GM19351 (cell line): ENCODE measurements at regions not wholly inside any gene's neighbourhood (a gene's known extent, or its start where the extent isn't known, plus 50 kb on each side); places are given as distances from the start of the nearest gene placed in this dataset.

Experiments
- ATAC-seq: cut with Tn5 transposase; IDR thresholded peaks from one replicate; pipeline ENCODE4 v1.9.1; 2021; ENCODE audit warnings: mild to moderate bottlenecking, moderate library complexity; ENCODE audit not compliant: unreplicated experiment

DNA sequence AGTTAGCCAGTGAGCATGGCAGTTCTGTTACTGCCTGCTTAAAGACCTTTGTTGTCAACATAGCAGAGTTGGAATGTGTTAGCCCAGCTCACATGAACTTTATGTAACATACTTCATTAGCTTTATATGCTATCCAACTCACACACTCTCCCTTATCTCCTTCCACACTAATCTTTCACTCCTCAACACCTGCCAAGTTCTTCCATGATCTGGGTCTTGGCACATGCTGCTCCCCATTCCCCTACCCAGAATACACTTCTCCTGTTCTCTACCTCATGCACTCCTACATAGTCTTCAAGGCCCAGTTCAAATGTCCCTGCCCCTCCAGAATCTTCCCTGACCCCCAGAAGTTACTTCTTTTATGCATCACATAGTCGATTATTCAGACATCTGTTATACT, 179.3 kb downstream of the KATNAL1 start:
- ATAC-seq = no peak

DNA sequence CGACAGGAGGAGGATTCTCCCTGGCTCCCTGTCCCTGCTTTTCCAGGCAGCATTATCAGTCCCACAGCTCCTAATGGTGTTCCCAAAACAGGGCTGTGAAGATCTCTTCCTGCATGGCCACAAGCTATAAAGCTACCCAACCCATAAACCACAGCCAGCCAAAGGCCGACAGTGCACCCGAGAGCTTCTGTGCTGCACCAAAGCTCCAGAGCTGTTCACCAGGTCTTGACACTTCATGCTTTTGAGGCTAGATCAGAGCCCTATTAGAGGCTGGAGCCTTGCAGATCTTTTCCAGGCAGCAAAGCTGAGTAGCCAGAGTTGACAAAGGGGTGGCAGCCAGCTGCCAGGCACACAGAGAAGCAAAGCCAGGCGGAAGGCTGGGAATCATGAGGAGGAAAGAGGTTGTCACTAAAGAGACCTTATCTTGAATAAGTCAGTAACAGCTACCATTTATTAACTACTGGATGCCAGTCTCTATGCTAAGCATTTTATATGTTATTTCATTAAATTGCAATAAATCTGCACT, 180.4 kb downstream of the KATNAL1 start:
- no peak for ATAC-seq

DNA sequence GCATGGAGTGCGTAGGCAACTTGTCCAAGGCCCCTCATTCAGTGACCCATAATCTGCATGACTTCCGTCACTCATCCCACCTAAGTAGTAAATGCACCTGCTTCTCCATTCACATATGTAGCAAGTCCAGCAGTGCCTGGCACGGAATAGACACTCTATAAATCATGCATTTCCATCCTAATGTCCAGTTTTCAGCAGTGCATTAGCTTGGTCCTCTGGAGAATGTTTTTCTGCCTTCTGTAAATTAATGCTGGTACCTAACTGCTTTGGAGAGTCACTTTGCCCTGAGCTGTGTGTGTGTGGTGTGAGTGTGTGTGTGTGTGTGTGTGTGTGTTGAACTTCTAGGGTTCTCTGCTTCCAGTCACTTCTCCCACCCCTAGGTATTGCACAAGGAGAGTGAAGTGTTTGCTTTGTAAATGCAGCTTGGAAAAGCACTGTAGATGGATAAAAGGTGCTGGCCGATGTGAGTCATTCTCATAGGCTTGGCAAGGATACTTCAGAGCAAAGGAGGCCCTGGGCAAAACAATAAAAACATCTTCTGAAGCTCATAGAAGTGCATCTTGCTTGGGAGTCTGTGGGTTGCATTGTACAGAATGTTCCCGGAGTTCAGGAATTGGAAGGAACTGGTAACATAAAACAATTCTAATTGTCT, 181.8 kb downstream of the KATNAL1 start:
- no peak for ATAC-seq

GRCh38 chr13:30124131-30124768, 183.1 kb downstream of the KATNAL1 start:
- ATAC-seq = no peak

- ATAC-seq = no peak
Observed at GRCh38 chr13:30123575-30123974, 183.8 kb downstream of the KATNAL1 start.

GRCh38 chr13:30121666-30122065, 185.7 kb downstream of the KATNAL1 start:
- no peak for ATAC-seq

- no peak for ATAC-seq
Observed at GRCh38 chr13:30121244-30121643, 186.1 kb downstream of the KATNAL1 start.

DNA sequence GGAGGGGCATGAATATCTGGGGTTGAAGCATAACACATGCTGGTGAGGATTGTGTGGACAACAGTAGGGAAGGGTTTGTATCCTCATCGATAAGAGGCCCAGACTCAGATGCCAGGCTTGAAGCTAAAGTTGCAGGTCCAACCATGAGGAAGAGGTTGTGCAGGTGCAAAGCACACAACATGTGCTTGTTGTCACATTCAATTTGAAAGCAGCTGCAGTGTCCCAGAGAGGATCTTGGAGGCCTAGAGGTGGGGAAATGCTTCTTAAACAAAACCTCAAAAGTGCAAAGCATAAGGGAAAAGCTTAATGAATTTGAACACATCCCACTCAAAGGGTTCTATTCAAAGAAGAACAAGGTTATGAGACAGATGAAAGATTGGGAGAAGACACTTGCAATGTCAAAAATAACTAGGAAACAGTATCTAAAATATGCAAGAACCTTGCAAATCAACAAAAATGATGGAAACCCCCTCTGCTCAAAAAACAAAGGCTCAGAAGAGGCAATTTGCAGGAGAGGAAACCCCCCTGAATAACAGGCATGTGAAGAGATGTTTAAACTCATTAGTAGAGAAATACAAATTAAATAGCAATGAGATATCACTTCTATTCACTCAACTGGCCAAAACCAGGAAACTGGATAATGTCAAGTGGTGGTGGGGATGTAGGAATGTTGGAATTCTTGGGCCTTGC, 187.1 kb downstream of the KATNAL1 start:
- ATAC-seq = no peak

GRCh38 chr13:30119476-30119875, 187.9 kb downstream of the KATNAL1 start:
- no peak for ATAC-seq

DNA sequence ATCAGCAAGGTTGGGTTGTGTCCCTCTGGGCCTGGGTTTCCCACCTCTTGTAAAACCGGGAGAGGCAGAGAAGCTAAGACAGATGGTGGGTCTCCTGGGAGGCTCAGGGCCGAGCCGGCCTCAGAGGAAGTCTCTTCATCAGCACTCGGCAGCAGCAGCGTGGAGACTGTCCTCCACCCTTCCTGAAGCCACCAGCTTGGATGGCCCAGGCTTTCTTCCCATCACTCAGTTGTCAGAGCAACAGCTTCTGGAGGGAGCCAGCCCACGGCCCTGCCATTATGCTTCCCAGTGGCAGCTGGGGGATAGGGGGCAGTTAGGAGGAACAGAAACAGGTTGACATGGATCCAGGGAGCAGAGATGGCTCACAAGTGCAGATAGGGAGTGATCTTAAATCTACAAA, 191.0 kb downstream of the KATNAL1 start:
- no peak for ATAC-seq

DNA sequence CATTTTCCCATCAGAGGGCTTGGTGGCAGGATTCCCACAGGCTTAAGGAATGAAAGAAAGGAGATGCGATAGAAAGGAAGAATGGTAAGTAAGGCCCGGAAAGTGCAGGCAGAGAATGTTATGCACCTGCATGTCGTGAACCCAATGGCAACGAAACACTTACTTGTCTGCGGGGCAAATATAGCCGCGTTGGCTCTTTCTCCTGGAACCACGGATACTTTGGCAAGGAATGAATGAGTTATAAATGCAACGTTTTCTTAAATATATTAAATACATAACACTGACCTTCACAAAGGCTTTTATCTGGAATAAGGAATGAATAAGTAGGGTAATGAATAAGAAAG, 192.1 kb downstream of the KATNAL1 start:
- no peak for ATAC-seq

DNA sequence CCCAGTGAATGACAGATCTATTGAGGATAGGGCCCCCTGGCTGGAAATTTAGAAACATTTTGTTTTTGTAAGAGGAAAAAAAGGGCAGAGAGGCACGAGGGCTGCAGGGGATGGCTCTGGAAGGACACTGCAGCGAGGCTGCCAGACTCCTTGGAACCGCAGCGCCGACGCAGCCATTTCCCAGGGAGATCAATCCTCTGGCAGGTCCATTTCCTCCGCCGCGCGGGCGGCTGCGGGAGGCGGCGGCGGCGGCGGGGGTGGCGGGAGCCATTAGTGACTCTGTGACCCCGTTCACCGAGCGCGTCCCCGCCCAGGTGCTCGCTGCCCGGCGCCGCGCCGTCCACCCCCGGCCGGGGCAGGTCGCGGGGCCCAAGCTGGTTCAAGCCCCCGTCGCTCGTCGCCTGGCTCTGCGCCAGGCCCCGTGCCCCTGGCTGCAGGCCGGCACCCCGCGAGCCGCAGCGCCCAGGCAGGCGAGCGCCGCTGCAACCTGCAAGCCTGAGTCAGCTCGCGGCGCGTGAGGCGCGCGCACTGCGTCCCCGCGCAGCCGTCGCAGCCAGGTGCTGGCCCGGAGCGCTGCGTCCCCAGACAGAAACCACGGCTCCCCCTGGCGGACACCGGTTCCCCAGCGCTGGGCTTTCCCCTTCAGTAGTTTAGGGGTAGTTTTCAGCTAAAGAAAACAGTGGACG, 192.6 kb downstream of the KATNAL1 start:
- peak; percentile 86 for ATAC-seq

DNA sequence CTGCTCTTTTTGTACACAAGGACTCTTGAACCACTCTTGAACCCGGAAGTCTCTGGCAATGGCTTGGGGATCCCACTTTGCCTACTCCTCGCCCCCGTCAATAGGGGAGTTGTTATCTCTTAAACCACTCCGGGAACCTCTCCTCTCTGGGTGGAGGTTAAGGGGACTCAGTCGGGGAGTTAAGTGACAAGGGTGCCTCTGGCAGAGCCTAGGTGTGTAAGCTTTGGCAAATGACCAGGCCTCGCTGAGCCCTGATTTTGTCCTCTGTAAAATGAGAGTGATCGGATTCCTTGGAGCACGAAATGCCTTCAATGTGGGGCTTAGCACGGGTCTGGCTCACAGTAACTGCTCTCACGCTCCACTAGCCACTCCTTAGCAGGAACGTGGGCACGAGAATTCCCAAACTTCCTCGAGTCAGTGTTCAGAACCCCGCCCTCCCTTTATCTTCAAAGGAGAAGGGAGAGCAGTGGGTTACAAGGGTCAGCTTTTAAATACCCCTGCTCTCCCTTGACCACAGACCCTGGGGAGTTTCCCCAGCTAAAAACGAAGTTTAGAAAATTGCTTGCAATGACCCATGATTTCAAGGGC, 193.3 kb downstream of the KATNAL1 start:
- ATAC-seq = no peak

DNA sequence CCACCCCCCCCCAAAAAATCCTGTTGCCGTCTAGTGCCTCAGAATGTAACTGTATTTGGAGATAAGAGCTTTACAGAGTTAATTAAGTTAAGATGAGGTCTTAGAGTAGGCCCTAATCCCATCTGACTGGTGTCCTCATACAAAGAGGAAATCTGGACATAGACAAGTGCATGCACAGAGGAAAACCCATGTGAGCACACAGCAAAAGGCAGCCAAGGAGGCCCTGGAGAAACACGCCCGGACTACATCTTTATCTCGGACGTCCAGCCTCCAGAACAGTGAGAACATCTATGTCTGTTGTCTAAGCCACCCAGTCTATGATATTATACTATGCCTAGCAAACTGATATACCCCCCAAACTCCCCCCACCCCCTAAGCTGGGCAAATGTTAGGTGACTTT, 193.8 kb downstream of the KATNAL1 start:
- no peak for ATAC-seq

GRCh38 chr13:30112602-30113435, 194.5 kb downstream of the KATNAL1 start:
- peak; percentile 46 for ATAC-seq

DNA sequence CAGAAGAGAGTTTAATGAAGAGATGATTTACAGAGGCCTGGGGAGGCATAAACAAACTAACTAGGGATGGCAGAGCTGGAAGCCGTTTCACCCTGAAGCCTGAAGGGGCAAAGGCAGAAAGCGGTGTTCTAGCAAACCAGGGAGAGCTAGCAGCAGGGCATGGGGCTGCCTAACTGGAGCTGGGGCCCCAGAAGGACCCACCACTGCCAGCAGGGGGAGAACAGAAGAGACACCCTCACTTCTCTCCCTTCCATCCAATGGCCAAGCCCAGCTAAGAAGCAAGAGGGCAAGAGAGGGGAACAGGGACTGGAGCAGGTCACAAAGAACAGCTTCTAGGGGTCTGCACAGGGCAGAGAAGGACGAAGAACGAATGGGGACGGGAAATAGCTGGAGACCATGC, 195.5 kb downstream of the KATNAL1 start:
- ATAC-seq = no peak

DNA sequence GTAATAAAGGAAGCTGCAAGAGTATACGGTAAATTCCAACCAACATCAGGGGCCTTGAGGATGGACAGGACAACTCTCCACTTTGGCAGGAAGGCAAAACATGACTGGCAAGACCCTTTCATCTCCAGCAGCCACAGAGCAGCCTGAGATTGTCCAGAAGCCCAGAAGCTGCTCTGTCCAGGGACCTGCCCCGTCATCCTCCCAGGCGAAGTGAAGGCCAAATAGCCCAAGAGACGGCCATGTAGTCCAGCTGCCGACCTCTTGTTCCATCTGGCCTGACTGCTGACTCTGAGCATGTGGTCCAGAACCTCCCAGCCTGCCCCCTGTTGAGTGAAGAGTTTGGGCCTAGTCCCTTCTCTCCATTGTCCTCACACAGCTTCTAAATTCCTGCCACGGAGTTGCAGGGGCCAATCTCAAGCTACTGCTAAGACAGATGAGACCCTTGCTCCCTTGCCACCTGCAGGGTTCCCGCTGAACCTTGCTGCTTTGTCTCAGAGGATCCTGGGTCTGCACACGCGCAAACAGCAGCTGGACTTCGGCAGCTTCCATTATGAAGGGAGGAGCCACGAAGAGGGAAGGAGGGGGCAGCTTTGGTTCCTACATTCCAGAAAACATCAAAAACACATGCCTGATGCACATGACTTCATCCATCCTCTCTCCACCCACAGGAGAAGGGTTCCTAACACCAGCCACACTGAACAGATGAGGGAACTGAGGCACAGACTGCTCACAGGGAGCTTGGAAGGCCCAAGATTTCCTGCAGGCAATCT, 196.9 kb downstream of the KATNAL1 start:
- ATAC-seq = no peak

- no peak for ATAC-seq
Observed at GRCh38 chr13:30109471-30110135, 197.7 kb downstream of the KATNAL1 start.

DNA sequence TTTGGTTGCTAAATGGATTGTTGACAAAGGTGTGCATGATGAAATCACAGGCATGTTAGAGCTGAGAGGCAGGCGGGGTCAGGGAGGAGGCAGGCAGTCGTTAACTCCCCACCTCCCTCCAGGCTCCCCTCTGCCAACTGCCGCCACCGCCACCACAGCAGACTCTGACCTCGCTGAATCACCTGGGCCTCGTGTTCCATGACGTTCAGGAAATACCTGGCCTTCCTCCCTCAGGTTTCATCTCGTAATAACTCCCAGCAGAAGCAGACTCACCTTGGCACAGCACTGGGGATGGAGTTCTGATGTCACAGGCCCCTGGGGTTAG, 198.5 kb downstream of the KATNAL1 start:
- ATAC-seq = no peak
